Left lung (tissue), 4 donors: ENCODE measurements at regions not wholly inside any gene's neighbourhood (a gene's known extent, or its start where the extent isn't known, plus 50 kb on each side); places are given as distances from the start of the nearest gene placed in this dataset.

Source experiments
- ATAC-seq: fragments of 200-7000 bp; cut with Tn5 transposase; one replicate; pipeline ENCODE4 v1.9.1; 2020; ENCODE audit warnings: moderate library complexity
- DNase-seq, 4 donors: peaks; one replicate each; pipeline ENCODE4 v3.0.0-alpha.2; 2013 to 2020
- H3K27ac ChIP-seq, 2 donors: fragments of 200-600 bp; sonication (generic) in 1 of 2; one replicate each; pipeline versions ENCODE4 v1.5.0 to v1.8.0; 2020 to 2021
- H3K27me3 ChIP-seq, 2 donors: fragments of 200-600 bp; sonication (generic) in 1 of 2; one replicate each; pipeline versions ENCODE4 v1.5.0 to v1.8.0; 2020 to 2021
- H3K36me3 ChIP-seq, 2 donors: fragments of 200-600 bp; sonication (generic) in 1 of 2; one replicate each; pipeline versions ENCODE4 v1.5.0 to v1.8.0; 2020 to 2021
- H3K4me1 ChIP-seq, 2 donors: fragments of 200-600 bp; one replicate each; pipeline ENCODE4 v1.8.0; 2021
- H3K4me3 ChIP-seq, 2 donors: fragments of 200-600 bp; sonication (generic) in 1 of 2; one replicate each; pipeline versions ENCODE4 v1.5.0 to v1.8.0; 2020 to 2021; ENCODE audit warnings: mild to moderate bottlenecking in 1 of 2
- H3K9me3 ChIP-seq, 2 donors: fragments of 200-600 bp; sonication (generic) in 1 of 2; one replicate each; pipeline versions ENCODE4 v1.5.0 to v1.8.0; 2020 to 2021
- intact Hi-C, 2 donors: fragments of 100-400 bp; cut with DNase I; formaldehyde crosslinking; loops; one replicate each; pipeline versions ENCODE4 v1.11.2 to v1.14.2; 2022
- TF ChIP-seq, protein P1 (sequence below), 2 donors: fragments of 200-600 bp; sonication (generic) in 1 of 2; IDR thresholded peaks; one replicate each; pipeline versions ENCODE4 v1.5.0 to v1.8.0; 2021; ENCODE audit warnings: antibody characterized with exemption in 2 of 2
- donor health status: DM: no; HTN: yes; CAD: no.
- donor health status: DM: no; HTN: no; CAD: no.

DNA sequence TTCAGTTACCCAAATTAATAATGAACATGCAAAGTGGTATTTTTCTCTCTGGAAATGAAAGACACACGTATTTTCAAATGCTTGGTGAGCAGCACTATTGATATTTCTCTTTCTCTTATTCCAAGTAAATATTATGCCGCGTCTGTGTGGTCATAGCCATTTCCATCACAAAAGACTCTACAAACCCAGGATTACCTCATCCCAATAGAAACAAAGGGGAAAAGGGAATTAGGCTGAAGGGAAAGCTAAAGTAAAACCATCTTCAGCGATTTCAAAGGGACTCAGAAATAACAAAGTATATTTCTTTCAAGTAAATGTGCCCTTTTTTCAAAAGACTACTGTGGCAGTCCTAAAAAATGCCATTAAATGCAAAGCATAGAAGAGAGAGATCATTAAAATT is 62.0 kb upstream of the FST start:
- no peak overlapping the region for H3K27ac ChIP-seq
- intact Hi-C loops, result no loop called here
- TF ChIP-seq, protein P1, sequence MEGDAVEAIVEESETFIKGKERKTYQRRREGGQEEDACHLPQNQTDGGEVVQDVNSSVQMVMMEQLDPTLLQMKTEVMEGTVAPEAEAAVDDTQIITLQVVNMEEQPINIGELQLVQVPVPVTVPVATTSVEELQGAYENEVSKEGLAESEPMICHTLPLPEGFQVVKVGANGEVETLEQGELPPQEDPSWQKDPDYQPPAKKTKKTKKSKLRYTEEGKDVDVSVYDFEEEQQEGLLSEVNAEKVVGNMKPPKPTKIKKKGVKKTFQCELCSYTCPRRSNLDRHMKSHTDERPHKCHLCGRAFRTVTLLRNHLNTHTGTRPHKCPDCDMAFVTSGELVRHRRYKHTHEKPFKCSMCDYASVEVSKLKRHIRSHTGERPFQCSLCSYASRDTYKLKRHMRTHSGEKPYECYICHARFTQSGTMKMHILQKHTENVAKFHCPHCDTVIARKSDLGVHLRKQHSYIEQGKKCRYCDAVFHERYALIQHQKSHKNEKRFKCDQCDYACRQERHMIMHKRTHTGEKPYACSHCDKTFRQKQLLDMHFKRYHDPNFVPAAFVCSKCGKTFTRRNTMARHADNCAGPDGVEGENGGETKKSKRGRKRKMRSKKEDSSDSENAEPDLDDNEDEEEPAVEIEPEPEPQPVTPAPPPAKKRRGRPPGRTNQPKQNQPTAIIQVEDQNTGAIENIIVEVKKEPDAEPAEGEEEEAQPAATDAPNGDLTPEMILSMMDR (IDR thresholded peaks at IDR 0.05), result no peak

DNA sequence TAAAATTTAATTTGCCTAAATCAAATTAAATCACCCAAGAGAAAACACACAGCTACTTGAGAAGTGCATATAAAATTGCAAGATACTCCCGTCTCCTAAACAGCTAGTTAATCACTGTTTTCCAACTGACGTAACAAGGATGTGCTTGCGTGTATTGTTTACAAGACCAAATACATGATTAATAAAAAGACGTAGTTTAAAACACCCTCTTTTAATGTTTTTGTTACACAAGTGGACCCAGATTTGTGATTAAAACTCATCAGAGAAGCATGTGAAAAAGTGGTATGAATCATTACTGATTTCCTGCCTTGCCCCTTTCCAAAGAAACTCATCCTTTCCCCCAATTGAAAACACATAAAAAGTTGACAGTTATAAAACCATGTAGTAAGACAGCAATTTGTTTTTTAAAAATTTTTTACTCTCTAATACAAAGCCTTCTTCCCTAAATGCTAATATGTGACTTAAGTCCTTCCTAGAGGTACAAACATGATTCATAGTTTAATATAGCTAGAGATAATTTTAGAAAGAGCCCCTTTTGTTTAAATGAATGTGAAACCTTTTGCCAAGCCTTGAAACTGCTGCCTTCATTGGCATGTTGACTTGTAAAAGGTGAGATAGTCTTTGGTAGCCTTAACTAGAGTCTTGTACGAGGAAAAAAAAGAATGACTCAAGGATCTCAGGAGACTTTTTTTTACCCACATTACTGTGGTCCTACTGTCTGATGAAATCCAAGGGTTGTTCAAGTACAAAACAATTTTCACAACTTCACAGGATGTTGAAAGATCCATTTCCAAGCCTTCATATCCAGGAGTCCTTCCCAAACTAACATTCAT is 61.4 kb upstream of the FST start:
- intact Hi-C loops, result no loop called here
- Histone ChIP-seq H3K4me1 (no peaks in the 10 kb centered on the region), H3K36me3 (no peaks in the 10 kb centered on the region), H3K27ac (no peak overlapping the region), H3K27me3 (no peaks in the 10 kb centered on the region), H3K9me3 (no peaks in the 10 kb centered on the region), H3K4me3 (no peak overlapping the region)
- TF ChIP-seq, protein P1 (IDR thresholded peaks at IDR 0.05), result no peak
- no peak for ATAC-seq
- no peak for DNase-seq

More for the DNA sequence above, 62.0 kb upstream of the FST start:
- no peak overlapping the region for H3K4me3 ChIP-seq
- no peaks in the 10 kb centered on the region for H3K36me3 ChIP-seq
- H3K4me1 ChIP-seq, result no peaks in the 10 kb centered on the region
- DNase-seq (no peak), ATAC-seq (no peak)
- H3K9me3 ChIP-seq, result no peaks in the 10 kb centered on the region
- H3K27me3 ChIP-seq, result no peaks in the 10 kb centered on the region

DNA sequence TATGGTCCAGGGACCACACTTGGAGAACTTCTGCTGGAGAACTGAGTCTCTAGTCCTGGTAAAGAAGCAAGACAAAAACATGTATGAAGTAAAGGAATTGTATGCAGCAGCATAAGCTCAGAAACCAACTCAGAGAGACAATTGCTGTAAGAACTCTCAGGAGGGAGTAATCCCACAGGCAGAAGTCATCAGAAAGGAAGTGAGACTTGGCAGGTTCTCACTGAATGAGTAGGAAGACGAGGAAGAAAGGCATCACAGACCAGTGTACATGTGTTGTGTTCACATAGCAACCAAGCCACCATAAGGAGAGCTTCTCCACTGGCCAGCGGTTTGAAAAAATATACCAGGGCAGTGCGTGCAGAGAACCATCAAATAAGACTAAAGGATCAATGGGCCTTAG is 57.9 kb upstream of the FST start:
- DNase-seq, result no peak
- Histone ChIP-seq H3K27ac (no peak overlapping the region), H3K4me1 (no peaks in the 10 kb centered on the region), H3K36me3 (no peaks in the 10 kb centered on the region), H3K27me3 (no peaks in the 10 kb centered on the region), H3K9me3 (no peaks in the 10 kb centered on the region), H3K4me3 (no peak overlapping the region)
- TF ChIP-seq, protein P1 (IDR thresholded peaks at IDR 0.05), result no peak
- intact Hi-C loops, result no loop called here
- peak; percentile 47 for ATAC-seq

DNA sequence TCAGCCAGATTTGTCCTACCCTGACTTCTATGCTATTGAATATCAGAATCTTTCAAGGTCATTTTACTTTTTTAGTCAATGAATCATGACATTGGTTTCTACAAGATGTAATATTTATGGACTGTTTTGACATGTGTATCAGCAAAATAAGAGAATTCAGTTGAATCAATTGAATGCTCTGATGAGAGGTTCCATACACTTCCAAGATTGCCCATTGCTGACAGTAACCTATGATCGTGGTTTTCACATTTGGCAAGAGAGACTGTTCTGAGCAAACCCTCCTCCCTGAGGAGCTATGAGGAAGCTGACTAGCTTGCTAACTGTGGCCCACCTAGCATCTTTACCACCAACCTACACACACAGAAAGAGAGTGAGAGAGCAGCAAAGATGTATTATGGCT is 56.7 kb upstream of the FST start:
- TF ChIP-seq, protein P1 (IDR thresholded peaks at IDR 0.05), result no peak

DNA sequence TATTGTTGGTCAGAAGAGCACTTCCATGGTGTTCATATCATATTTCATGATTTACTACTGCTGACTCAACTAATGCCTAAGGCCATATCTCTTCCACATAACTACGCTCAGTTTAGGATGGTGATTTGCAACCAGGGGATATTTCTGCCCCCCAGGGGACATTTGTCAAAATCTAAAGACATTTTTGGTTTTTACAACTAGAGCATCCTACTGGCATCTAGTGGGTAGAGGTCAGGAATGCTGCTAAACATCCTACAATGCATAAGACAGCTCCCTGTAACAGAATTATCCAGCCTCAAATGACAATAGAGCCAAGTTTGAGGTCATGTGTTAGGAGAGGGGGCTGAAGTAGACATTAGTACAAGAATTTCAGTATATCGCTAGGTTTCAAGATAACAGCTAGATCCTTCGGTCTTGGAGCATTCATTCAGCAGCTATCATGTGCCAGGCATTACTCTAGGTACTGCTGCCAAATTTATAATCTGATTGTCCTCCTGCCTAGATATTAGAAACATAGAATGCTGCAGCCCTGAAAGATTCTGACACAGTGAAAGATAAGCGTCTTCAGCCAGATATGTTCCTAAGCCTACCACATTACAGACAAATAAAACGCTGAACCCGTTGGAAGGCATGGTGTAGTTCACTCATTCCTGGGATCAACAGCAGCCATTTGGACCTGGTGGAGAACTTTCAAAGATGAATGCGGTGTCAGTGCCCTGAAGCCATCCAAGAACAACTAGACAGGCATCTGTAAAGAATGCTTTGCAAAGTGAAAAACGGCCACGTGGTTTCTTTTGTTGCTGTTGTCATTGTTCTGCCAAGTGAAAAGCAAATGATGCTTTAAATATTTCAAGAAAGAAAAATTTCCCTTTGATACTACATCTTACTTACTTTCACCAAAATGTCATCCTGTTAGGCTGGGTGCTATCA is 55.5 kb upstream of the FST start:
- Histone ChIP-seq H3K27ac (no peak overlapping the region), H3K9me3 (no peaks in the 10 kb centered on the region), H3K4me1 (no peaks in the 10 kb centered on the region), H3K36me3 (no peaks in the 10 kb centered on the region), H3K4me3 (no peak overlapping the region), H3K27me3 (no peaks in the 10 kb centered on the region)
- ATAC-seq (no peak), DNase-seq (no peak)
- intact Hi-C loops, result no loop called here
- TF ChIP-seq, protein P1 (IDR thresholded peaks at IDR 0.05), result no peak

More for the DNA sequence above, 56.7 kb upstream of the FST start:
- intact Hi-C loops, result no loop called here
- Histone ChIP-seq H3K4me1 (no peaks in the 10 kb centered on the region), H3K36me3 (no peaks in the 10 kb centered on the region), H3K4me3 (no peak overlapping the region), H3K27ac (no peak overlapping the region), H3K9me3 (no peaks in the 10 kb centered on the region), H3K27me3 (no peaks in the 10 kb centered on the region)
- no peak for DNase-seq
- no peak for ATAC-seq
